ENCODE measurements at regions not wholly inside any gene's neighbourhood (a gene's known extent, or its start where the extent isn't known, plus 50 kb on each side); places are given as distances from the start of the nearest gene placed in this dataset.

DNA sequence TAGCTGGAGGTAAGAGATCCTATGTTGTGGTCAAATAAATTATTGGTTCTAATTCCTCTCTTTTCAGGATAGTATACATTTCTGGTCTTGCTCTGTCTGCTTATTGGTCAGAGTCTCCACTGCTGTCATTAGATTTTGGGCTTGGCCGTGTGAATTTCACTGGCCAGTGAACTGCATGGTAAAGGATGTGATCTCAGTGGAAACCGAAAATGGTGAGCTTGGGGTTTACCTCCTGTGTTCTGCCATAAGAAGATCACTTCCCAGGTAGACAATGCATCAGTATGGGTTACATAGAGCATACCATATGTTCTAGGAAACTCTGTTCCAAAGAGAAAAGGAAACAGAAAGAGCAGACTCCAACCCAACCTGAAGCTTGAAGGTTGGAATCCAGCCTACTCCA, 1123.3 kb upstream of the B3GALT2 start:
- H3K36me3 Mint-ChIP-seq (ENCODE audit: insufficient read depth, unreplicated experiment) = no peaks in the 10 kb centered on the region
- H3K9me3 Mint-ChIP-seq (ENCODE audit: unreplicated experiment) = no peaks in the 10 kb centered on the region
- no peaks in the 10 kb centered on the region for H3K4me1 Mint-ChIP-seq (ENCODE audit: insufficient read depth, unreplicated experiment)
- ChIA-PET CTCF (interaction anchor here (0.6 kb wide), 2 partner anchors 174 to 1222 kb away, joined by 3 to 4 read pairs; no protein-coding TSS in a partner anchor), POLR2A (interaction anchor here (0.8 kb wide), 1 partner anchor 1008 kb away, joined by 4 read pairs; no protein-coding TSS in a partner anchor)
- DNase-seq (ENCODE audit: unreplicated experiment) = no peak
- TF ChIP-seq, protein P1, sequence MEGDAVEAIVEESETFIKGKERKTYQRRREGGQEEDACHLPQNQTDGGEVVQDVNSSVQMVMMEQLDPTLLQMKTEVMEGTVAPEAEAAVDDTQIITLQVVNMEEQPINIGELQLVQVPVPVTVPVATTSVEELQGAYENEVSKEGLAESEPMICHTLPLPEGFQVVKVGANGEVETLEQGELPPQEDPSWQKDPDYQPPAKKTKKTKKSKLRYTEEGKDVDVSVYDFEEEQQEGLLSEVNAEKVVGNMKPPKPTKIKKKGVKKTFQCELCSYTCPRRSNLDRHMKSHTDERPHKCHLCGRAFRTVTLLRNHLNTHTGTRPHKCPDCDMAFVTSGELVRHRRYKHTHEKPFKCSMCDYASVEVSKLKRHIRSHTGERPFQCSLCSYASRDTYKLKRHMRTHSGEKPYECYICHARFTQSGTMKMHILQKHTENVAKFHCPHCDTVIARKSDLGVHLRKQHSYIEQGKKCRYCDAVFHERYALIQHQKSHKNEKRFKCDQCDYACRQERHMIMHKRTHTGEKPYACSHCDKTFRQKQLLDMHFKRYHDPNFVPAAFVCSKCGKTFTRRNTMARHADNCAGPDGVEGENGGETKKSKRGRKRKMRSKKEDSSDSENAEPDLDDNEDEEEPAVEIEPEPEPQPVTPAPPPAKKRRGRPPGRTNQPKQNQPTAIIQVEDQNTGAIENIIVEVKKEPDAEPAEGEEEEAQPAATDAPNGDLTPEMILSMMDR (IDR thresholded peaks at IDR 0.05; ENCODE audit: unreplicated experiment) = no peak
- intact Hi-C loops (cut with micrococcal nuclease) = no loop called here
- no TSS peak for BruUV-seq (replicated peaks)
- no peak overlapping the region for H3K4me3 Mint-ChIP-seq (ENCODE audit: unreplicated experiment)
- H3K27me3 Mint-ChIP-seq (ENCODE audit: insufficient read depth, unreplicated experiment) = no peaks in the 10 kb centered on the region
- no peak overlapping the region for H3K27ac Mint-ChIP-seq (ENCODE audit: low read depth, unreplicated experiment)

DNA sequence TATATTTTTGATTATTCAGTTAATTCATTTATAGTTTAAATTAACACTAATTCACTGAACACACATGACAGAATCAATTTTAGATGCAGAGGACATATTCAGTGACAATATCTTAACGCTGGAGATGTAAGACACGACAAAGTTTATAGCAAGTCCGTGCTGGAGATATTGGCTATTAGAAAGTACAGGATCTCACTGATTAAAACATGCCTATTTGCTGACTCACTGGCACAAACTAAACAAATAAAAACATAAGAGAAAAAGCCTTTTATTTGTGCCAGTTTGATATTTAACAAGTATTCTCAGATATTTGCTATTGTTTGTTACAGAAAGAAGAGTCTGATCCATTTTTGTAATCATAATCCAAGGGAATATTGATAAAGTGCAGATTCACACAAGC, 1122.9 kb upstream of the B3GALT2 start:
- DNase-seq (ENCODE audit: unreplicated experiment) = no peak
- no TSS peak for BruUV-seq (replicated peaks)
- intact Hi-C loops (cut with micrococcal nuclease) = no loop called here

DNA sequence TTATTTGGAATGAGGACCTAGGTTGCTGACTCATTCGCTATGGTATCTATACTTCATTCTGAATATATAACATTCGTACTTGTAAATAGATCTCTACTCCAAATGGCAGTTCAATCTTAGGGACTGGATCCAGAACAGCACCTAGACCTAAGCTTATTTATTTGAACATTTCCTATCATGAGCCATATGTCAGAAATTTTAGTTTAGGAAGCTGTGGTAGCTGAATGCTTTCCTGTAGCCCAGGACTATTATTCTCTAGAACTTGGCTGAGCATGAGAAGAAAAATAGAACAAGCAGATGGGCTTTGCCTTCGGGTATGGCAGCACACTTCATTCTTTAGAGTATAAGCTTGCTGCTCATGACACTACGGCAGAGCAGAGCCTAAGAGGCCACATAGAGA, 1114.4 kb upstream of the B3GALT2 start:
- ChIA-PET CTCF (interaction anchor here (1.1 kb wide), 1 partner anchor 1114 kb away, joined by 3 read pairs; the partner anchor contains the start of gene B3GALT2), POLR2A (no interaction called here)
- Mint-ChIP-seq H3K27me3 (ENCODE audit: insufficient read depth, unreplicated experiment) (no peaks in the 10 kb centered on the region), H3K4me1 (ENCODE audit: insufficient read depth, unreplicated experiment) (no peaks in the 10 kb centered on the region), H3K27ac (ENCODE audit: low read depth, unreplicated experiment) (no peak overlapping the region), H3K36me3 (ENCODE audit: insufficient read depth, unreplicated experiment) (no peaks in the 10 kb centered on the region), H3K4me3 (ENCODE audit: unreplicated experiment) (no peak overlapping the region), H3K9me3 (ENCODE audit: unreplicated experiment) (no peaks in the 10 kb centered on the region)
- intact Hi-C loops (cut with micrococcal nuclease) = no loop called here
- DNase-seq (ENCODE audit: unreplicated experiment) = no peak
- no TSS peak for BruUV-seq (replicated peaks)
- TF ChIP-seq, protein P1 (IDR thresholded peaks at IDR 0.05; ENCODE audit: unreplicated experiment) = no peak

More for the DNA sequence above, 1122.9 kb upstream of the B3GALT2 start:
- TF ChIP-seq, protein P1 (IDR thresholded peaks at IDR 0.05; ENCODE audit: unreplicated experiment) = no peak
- ChIA-PET CTCF (interaction anchor here (0.6 kb wide), 1 partner anchor 1222 kb away, joined by 3 read pairs; no protein-coding TSS in a partner anchor), POLR2A (interaction anchor here (0.8 kb wide), 1 partner anchor 1008 kb away, joined by 4 read pairs; no protein-coding TSS in a partner anchor)
- Mint-ChIP-seq H3K27ac (ENCODE audit: low read depth, unreplicated experiment) (no peak overlapping the region), H3K4me3 (ENCODE audit: unreplicated experiment) (no peak overlapping the region), H3K27me3 (ENCODE audit: insufficient read depth, unreplicated experiment) (no peaks in the 10 kb centered on the region), H3K4me1 (ENCODE audit: insufficient read depth, unreplicated experiment) (no peaks in the 10 kb centered on the region), H3K36me3 (ENCODE audit: insufficient read depth, unreplicated experiment) (no peaks in the 10 kb centered on the region), H3K9me3 (ENCODE audit: unreplicated experiment) (no peaks in the 10 kb centered on the region)

DNA sequence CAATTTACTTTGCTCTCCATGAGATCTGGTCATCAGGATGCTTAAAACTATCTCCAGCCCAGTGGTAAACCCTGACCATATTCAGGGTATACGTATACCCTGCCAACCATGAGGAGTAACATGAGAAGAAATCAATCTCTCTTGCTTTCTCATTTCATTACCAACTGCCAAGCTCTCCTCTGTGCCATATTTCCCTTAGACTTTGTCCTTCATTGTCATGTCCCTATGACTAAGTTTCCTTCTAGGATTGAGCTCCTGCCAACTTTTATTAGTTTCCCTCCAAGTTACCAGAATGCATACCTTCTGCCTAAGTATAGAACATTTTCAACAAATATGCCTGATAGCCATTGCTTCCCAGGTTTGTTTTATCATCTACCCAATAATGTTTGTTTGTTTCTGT, 1113.9 kb upstream of the B3GALT2 start:
- H3K36me3 Mint-ChIP-seq (ENCODE audit: insufficient read depth, unreplicated experiment) = no peaks in the 10 kb centered on the region
- H3K27me3 Mint-ChIP-seq (ENCODE audit: insufficient read depth, unreplicated experiment) = no peaks in the 10 kb centered on the region
- intact Hi-C loops (cut with micrococcal nuclease) = no loop called here
- ChIA-PET POLR2A (no interaction called here), CTCF (interaction anchor here (0.6 to 1.1 kb wide), 3 partner anchors 963 to 1114 kb away, joined by 3 to 4 read pairs (median 3); partner anchors contain the start of gene B3GALT2)
- H3K4me3 Mint-ChIP-seq (ENCODE audit: unreplicated experiment) = no peak overlapping the region
- TF ChIP-seq, protein P1 (IDR thresholded peaks at IDR 0.05; ENCODE audit: unreplicated experiment) = no peak
- no peaks in the 10 kb centered on the region for H3K9me3 Mint-ChIP-seq (ENCODE audit: unreplicated experiment)
- no peak for DNase-seq (ENCODE audit: unreplicated experiment)
- no peak overlapping the region for H3K27ac Mint-ChIP-seq (ENCODE audit: low read depth, unreplicated experiment)
- no TSS peak for BruUV-seq (replicated peaks)
- H3K4me1 Mint-ChIP-seq (ENCODE audit: insufficient read depth, unreplicated experiment) = no peaks in the 10 kb centered on the region
